HUES6 (cell line): ENCODE measurements at regions not wholly inside any gene's neighbourhood (a gene's known extent, or its start where the extent isn't known, plus 50 kb on each side); places are given as distances from the start of the nearest gene placed in this dataset.

Experiments used
- H3K27ac ChIP-seq: 2 replicates; pipeline ENCODE4 v1.7.0; 2013; ENCODE audit warnings: low read depth, mild to moderate bottlenecking, low read length, inconsistent platforms
- H3K27me3 ChIP-seq: 2 replicates; pipeline ENCODE4 v1.6.1; 2013; ENCODE audit warnings: low read length; ENCODE audit not compliant: control insufficient read depth, insufficient read depth
- H3K36me3 ChIP-seq: 2 replicates; pipeline ENCODE4 v1.6.1; 2013; ENCODE audit warnings: low read length; ENCODE audit not compliant: control insufficient read depth, insufficient read depth
- H3K4me1 ChIP-seq: 2 replicates; pipeline ENCODE4 v1.6.1; 2013; ENCODE audit warnings: low read length; ENCODE audit not compliant: control insufficient read depth, insufficient read depth
- H3K4me3 ChIP-seq: 2 replicates; pipeline ENCODE4 v1.5.1; 2013; ENCODE audit warnings: low read depth, low read length
- H3K9ac ChIP-seq: one replicate; pipeline ENCODE4 v1.6.1; 2013; ENCODE audit warnings: mild to moderate bottlenecking, low read length
- H3K9me3 ChIP-seq: 2 replicates; pipeline ENCODE4 v1.6.1; 2013; ENCODE audit warnings: low read depth, low read length; ENCODE audit not compliant: control insufficient read depth, insufficient read depth

DNA sequence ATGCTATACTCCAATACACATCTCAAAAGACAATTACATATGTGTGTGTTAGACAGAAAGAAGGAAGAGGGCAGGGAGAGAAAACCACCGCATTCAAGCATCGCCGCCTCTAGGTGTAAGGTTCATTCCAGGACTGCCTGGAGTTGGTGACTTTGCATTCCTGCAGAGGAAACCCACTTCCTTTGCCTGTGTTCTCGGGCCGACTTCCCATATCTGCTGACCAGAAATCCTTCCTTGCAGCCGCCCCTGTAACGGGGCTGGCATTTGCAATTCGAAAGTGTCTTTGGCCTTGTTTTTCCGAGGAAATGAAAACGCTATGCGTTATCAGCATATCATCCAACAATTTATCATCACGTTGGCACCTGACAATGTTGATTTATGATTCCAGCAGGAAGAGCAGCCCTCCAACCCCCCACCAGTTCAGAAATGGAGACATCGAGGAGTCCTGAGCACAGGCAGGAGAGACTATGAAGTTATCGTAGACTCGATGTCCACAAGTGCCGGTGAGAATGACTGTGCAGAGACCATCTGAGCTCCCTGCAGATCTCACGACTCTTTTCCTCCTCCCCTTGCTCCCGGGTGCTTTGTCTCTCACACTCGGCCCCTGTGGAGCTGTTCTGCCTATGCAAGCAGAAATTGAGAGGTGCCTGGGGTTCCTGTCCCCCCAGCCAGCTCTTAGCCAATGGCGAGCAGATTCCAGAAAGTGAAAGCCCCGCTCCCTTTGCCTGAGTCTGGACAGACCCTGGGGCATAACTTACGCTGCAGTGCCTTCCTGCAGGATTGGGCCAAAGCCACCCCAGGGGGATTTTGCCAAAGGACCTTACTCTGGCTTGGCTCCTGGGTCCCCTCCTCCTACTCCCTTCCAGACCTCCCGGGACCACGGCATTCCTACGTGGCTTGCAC, 68.9 kb upstream of the FOXK1 start:
- Histone ChIP-seq H3K27ac (no peak overlapping the region), H3K27me3 (no peaks in the 10 kb centered on the region), H3K36me3 (no peaks in the 10 kb centered on the region), H3K9me3 (peaks cover 7% of the 10 kb centered on the region), H3K4me3 (no peak overlapping the region), H3K4me1 (peaks cover 10% of the 10 kb centered on the region), H3K9ac (peak overlapping the region; percentile 19)

DNA sequence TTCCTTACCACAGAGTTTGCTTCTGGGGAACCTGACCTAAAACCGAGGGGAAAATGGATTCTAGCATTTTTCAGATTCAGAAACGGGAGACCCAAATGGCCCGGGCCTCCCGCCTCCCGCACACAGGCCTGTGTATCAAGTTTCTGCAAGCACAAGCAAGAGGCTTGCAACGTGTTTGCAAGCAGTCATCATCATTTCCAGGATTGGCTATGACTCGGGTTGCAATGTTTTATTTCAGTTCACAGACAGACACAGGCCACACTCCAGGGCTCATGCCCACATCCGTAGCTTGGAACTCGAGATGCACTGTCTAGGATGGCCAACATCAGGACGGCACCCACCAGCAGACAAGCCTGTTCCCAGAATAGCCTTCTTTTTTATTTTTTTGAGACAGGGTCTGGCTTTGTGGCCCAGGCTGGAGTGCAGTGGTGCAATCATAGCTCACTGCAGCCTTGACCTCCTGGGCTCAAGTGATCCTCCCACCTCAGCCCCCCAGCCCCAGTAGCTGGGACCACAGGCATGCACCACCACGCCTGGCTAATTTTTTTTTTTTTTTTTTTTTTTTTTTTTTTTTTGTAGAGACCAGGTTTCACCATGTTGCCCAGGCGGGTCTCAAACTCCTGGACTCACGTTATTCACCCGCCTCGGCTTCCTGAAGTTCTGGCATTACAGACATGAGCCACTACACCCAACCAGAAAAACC, 68.1 kb upstream of the FOXK1 start:
- H3K4me3 ChIP-seq = no peak overlapping the region
- H3K27me3 ChIP-seq = no peaks in the 10 kb centered on the region
- peaks cover 7% of the 10 kb centered on the region for H3K9me3 ChIP-seq
- peaks cover 10% of the 10 kb centered on the region for H3K4me1 ChIP-seq
- H3K27ac ChIP-seq = no peak overlapping the region
- H3K9ac ChIP-seq = no peak overlapping the region
- no peaks in the 10 kb centered on the region for H3K36me3 ChIP-seq

DNA sequence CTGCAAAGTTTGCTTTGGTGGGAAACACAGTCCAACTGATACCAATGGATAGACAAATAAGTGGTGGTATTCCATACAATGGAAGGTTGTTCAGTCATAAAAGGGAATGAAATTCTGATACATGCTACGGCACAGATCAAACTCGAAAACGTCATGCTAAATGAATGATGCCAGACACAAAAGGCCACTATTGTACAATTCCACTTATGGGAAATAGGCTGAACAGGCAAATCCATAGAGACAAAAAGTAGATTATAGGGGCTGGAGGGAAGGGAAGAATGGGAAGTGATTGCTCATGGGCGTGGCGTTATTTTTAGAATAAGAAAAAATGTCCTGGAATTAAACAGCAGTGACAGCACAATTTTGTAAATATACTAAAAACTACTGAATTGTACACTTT, 66.0 kb upstream of the FOXK1 start:
- Histone ChIP-seq H3K27ac (no peak overlapping the region), H3K4me1 (peaks cover 10% of the 10 kb centered on the region)

DNA sequence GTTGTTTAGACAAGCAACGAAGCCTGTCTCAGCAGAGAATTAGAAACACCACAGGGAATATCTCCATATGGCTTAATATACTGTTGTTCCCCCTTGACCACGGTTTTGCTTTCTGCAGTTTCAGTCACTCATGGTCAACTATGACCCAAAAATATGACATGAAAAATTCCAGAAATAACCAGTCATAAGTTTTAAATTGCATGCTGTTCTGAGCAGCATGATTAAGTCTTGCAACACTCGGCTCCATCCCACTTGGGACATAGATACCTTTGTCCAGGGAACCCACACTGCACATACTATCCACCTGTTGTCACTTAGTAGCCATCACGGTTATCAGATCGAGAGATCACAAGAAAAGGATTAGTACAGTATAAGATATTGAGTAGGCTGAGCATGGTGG, 60.7 kb upstream of the FOXK1 start:
- no peak overlapping the region for H3K27ac ChIP-seq
- H3K9ac ChIP-seq = no peak overlapping the region
- H3K4me1 ChIP-seq = no peaks in the 10 kb centered on the region
- H3K4me3 ChIP-seq = no peak overlapping the region
- H3K9me3 ChIP-seq = peaks cover 20% of the 10 kb centered on the region
- no peaks in the 10 kb centered on the region for H3K36me3 ChIP-seq
- H3K27me3 ChIP-seq = no peaks in the 10 kb centered on the region; the same call in 1 of the 2 replicates

More for the DNA sequence above, 66.0 kb upstream of the FOXK1 start:
- Histone ChIP-seq H3K9ac (no peak overlapping the region), H3K27me3 (no peaks in the 10 kb centered on the region), H3K36me3 (no peaks in the 10 kb centered on the region), H3K4me3 (no peak overlapping the region), H3K9me3 (peaks cover 9% of the 10 kb centered on the region)

DNA sequence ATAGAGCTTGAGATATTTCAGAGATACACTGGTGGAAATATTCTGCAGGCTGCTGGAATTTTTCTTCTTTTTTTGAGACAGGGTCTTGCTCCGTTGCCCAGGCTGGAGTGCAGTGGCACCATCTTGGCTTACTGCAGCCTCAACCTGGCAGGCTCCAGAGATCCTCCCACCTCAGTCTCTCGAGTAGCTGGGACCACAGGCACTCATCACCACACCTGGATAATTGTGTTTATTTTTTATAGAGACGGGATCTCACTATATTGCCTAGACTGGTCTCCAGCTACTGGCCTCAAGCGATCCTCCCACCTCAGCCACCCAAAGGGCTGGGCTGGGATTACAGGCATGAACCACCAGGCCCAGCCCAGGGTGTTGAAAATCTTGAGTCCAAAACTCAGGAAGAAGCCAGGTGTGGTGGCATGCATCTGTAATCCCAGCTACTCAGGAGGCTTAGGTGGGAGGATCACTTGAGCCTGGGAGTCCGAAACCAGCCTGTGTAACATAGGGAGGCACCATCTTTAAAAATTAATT, 55.7 kb upstream of the FOXK1 start:
- H3K9me3 ChIP-seq = peaks cover 16% of the 10 kb centered on the region; the same call in 1 of the 2 replicates

DNA sequence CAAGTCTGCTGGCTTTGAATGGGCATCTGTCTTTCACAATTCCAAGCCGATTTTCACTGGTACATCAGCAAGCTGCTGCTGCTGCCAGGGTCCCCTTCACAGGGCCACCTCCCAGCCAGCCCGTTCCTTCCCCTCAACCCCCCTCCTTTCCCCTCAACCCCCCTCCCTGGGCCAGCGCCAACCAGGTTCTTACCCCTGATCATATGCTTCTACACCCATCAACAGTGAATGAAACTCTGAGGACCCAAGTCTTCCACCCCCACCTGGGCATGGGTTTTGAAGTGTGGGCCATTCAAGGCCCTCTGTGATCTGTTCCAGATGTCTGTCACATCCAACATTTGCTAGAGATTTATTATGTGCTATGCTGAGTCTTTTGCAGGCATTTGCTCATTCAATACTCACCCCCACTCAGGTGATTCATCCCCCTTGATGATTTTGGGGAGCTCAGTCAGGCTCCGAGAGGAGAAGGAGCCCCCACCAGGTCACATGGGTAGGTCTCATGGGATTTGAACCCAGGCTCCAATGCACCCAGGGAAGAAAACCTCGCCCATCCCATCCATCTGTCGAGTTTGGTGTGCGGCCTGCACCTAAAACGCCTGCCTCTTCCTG, 52.7 kb upstream of the FOXK1 start:
- H3K27ac ChIP-seq = no peak overlapping the region
- no peak overlapping the region for H3K4me3 ChIP-seq

More for the DNA sequence above, 55.7 kb upstream of the FOXK1 start:
- Histone ChIP-seq H3K4me3 (no peak overlapping the region), H3K27me3 (peaks cover 40% of the 10 kb centered on the region), H3K4me1 (peaks cover 5% of the 10 kb centered on the region), H3K27ac (no peak overlapping the region), H3K36me3 (no peaks in the 10 kb centered on the region), H3K9ac (no peak overlapping the region)

DNA sequence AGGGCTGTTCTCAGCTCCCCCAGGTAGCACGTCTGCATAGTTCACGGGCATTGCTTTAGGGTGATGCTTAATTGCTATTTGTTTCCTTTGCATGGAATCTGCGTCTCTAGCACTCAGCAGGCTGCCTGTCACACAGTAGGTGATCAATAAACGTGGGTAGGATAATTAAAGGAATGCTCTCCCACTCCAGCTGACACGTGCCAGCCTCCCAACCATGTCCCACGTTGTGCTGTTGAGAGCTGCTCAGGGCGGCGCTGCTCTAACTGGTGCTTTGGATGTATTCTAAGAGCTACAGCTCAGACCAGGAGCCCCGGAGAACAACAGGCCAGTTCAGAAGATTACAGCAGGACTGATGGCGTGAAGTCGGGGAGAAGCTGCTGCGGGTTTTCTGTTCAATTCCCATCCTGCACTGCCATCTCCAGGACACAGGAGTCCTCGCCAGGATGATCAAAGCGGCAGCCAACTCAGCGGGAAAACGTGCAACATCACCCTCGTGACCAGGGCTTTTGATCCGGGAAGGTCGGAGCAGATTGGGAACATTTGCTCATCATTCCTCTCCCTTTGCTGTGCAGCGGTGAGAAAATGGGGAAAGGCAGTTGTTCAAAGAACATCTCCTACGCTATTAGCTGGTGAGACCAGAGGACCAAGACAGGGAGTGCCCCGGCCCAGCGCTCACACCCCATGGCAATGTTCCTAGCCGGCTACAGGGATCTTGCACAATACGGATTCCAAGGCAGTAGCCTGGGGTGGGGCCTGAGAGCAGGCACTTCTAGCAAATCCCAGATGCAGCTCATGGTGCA, 50.5 kb upstream of the FOXK1 start:
- Histone ChIP-seq H3K9ac (peak overlapping the region; percentile 48), H3K4me1 (peaks cover 7% of the 10 kb centered on the region), H3K9me3 (no peaks in the 10 kb centered on the region), H3K27ac (no peak overlapping the region), H3K27me3 (peaks cover 53% of the 10 kb centered on the region), H3K36me3 (no peaks in the 10 kb centered on the region), H3K4me3 (peak overlapping the region; percentile 43)

More for the DNA sequence above, 52.7 kb upstream of the FOXK1 start:
- no peak overlapping the region for H3K9ac ChIP-seq
- peaks cover 7% of the 10 kb centered on the region for H3K4me1 ChIP-seq
- H3K9me3 ChIP-seq = peaks cover 3% of the 10 kb centered on the region; the same call in 1 of the 2 replicates
- no peaks in the 10 kb centered on the region for H3K36me3 ChIP-seq
- peaks cover 53% of the 10 kb centered on the region for H3K27me3 ChIP-seq
